GM19455 (cell line): ENCODE measurements at regions not wholly inside any gene's neighbourhood (a gene's known extent, or its start where the extent isn't known, plus 50 kb on each side); places are given as distances from the start of the nearest gene placed in this dataset.

Experiments
- ATAC-seq: cut with Tn5 transposase; IDR thresholded peaks from one replicate; pipeline ENCODE4 v1.9.1; 2021; ENCODE audit not compliant: unreplicated experiment

DNA sequence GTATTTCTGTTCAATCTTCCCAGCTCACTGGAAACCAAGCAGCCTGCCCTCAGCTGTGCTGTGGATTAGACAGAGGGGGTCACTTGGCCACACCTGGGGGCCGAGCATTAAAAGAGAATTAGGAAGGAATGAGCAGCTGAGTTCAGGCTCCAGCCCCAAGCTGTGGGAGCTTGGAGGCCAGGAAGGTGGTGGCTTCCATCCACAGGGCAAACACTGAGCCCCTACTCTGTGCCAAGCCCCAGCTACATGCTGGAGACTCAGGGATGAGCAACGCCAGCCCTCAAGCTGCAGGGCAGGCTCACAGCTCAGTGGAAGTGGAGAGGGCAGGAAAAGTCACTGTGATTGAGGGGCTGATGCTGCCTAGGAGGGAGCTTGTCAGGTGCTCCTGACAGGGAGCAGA is 412.7 kb downstream of the BCL11B start:
- no peak for ATAC-seq

DNA sequence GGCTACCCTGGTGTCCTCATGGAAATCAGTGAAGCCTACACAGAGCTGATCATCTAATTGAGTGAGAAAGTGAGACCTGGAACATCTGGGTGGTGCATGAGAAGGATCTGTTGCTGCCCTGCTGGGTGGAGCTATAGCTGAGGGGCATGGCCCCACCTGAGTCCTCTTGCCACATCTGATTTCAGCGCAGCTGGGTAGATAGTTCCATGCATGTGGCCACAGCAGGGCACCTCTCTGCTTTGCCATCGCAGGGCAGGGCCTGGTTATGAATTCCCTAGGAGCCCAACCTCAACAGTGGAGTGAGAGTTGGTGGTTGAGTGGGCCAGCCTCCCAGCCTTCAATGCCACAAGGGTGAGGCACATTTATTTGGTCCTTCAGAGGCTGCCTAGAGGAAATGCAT is 407.8 kb downstream of the BCL11B start:
- ATAC-seq = no peak

DNA sequence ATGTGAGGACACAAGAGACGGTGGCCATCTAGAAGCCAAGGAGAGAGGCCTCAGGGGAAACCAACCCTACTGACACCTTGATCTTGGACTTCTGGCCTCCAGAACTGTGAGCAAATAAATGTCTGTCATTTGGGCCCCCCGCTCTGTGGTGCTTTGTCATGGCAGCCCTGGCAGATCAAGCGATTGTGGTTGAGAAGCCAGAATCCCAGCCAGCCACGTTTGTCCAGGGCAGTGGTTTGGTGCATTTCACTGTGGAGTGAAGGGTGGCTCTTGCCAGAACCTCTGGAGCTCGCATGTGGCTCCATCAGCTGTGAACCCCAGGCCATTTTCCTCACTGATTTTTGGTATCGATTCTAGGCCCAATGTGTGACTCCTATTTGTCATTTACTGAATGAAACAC is 404.9 kb downstream of the BCL11B start:
- no peak for ATAC-seq

DNA sequence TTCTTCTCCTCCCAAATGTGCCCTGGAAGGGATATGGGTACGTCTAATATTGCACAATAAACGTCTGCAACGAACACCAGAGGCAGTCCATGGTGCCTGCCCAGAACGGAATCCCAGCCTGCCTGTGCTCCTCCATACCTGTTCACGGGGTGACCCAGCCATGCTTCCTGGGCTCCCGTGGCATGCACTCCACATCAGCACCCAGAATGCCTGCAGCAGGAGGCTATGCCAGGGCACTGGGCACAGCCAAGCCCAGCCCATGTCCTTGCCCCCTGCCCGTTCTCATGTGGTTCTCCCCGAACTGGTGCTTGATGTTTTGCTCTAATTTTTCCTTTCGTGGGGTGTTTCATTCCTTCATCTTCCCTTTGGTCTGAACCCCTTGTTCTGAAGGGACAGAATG is 404.3 kb downstream of the BCL11B start:
- no peak for ATAC-seq

DNA sequence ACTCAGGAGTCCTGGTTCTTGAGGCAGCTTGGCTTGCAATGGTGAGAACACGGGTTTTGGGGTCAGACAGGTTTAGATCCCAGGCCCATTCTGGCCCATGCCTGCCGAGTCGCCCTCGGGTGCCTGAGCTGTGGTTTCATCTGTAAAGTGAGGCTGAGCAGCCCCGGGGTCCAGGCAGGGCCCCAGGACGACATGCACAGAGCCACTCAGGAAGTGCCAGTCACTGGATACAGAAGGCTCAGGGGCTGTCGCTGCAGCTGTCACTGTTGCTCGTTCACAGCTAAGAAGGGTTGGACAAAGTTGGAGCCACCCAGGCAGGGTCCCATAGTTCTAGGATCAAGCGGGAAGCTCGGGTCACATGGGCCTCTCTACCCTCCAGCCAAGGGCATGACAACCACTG is 403.1 kb downstream of the BCL11B start:
- no peak for ATAC-seq

DNA sequence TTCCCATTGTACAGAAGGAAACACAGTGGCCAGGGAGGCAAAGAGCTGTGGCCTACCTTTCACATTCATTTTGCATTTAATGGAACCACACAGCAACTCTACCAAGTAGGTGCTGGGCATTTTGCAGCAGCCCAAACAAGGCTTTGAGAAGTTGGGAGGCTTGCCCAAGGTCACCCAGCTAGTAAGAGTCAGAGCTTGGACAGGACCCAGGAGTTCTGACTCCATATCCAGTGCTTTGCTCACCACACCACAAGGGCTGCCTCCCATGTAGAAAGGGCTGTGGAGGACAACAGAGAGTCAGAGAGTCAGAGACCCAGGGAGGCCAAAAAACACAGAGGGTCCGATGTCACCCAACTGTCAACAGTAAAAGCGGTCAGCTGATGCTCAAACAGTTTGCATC is 400.2 kb downstream of the BCL11B start:
- no peak for ATAC-seq

DNA sequence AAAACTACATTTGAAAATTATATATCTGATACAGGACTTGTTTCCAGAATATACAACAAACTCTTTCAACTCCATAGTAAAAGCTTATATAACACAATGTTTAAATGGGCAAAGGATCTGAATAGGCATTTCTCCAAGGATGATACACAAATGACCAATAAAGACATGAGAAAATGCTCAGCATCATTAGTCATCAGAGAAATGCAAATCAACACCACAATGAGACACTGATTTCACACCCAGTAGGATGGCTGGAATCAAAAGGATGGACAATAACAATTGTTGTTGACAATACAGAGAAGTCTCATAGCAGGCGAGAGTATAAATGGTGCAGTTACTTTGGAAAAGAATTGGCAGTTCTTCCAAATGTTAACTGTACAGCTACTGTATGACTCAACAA is 394.9 kb downstream of the BCL11B start:
- ATAC-seq = no peak

DNA sequence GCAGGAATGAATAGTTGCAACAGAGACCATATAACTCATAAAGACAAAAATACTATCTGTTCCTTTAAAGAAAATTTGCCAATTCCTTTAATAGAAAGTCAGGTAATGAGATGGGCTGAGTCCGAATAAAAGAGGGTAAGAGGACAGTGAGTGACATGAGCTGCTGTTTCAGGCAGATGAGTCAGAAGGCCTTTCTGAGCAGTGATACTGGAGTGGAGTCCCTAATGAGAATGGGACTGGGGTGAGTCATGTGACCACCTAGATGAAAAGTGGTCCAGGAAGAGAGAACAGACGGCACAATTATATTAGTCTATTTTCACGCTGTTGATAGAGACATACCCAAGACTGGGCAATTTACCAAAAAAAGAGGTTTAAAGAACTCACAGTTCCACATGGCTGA is 393.7 kb downstream of the BCL11B start:
- no peak for ATAC-seq

DNA sequence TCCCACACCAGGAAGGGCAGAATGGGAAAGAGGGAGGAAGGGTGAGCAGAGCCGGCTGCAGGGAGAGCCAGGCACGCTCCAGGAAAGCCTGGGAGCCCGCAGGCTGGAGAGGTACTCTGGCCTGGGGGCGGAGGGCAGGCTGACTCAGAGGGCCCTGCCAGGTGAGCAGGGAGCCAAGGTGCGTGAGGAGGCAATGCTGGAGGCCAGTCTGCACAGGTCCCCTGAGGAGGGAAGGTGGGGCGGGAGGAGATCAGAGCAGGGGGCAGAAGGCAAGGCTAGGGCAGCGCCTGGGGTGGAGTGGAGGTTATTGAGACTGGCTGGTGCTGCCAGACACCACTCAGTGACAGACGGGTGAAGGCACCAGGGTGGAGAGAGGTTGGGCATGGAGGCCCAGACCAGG is 385.0 kb downstream of the BCL11B start:
- ATAC-seq = no peak

DNA sequence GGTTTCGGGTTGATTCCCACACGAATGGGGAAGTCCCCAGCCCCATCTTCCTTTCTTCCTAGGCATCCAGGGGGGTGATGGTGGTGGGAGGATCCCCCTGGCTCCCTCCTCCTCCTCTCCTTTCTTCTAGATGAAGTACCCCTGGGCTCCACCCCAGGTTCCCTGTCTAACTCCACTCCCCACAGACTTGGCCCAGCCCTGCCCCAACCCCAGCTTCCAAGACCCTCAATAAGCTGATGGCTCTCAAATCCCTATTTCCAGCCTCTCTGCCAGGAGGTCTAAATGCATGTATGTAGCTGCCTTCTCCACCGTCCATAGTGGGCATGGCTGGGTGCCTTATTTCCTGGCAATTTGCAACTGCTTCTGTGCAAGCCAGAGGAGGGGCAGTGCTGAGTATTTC is 383.7 kb downstream of the BCL11B start:
- ATAC-seq = no peak

DNA sequence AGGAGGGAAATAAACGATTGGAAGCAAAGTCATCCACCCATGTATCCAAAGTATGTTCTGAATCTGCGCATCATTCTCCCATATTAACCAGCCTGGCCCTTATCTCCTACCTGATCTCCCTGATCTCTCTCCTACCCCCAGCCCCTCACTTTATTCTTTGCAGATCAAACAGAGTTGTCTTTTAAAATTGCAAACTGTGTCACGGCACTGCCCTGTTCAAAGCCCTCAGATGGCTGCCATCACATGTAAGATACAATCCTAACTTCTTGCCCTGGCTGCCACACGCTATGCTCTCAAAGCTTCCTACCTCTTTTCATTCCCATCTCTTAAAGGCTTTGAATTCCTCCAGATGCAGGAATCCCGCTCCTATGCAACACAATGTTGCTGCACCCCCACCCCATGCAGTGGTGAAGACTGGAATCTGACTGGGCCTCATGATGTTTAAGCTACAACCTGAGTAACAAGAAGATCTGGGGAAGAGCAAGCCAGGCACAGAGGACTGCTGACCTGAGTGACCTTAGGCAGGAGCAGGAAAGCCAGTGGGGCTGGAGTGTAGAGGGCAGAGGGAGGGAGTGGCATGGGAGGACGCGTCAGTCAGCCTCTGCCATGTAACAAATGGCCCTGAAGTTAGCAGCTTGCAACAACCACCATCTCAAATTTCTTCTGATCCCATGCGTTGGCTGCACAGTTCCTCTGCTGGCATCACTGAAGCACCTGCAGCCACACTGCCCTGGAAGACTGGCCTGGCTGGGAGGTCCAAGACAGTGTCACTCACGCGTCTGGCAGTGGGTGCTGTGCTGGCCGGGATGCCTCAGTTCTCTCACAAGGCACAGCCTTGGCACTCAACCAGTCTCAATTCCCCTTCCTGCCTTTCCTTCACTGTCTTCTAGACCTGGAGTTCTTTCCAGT is 382.8 kb downstream of the BCL11B start:
- ATAC-seq = no peak

DNA sequence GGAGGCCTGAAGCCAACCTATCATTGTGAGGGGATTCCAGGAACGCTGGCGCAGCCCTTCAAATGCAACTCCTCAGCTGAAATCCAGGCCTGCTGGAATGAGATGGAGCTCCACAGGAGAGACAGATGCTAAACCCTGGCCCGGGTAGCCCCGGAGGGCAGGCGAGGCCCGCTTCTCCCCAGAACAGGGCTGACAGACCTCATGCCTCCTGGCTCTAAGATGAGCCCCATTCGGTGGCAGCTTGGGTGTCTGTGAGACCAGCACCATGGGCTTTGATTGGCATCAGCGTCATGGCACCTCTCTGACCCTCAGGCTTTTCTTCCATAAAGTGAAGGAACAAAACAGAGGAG is 382.2 kb downstream of the BCL11B start:
- no peak for ATAC-seq

DNA sequence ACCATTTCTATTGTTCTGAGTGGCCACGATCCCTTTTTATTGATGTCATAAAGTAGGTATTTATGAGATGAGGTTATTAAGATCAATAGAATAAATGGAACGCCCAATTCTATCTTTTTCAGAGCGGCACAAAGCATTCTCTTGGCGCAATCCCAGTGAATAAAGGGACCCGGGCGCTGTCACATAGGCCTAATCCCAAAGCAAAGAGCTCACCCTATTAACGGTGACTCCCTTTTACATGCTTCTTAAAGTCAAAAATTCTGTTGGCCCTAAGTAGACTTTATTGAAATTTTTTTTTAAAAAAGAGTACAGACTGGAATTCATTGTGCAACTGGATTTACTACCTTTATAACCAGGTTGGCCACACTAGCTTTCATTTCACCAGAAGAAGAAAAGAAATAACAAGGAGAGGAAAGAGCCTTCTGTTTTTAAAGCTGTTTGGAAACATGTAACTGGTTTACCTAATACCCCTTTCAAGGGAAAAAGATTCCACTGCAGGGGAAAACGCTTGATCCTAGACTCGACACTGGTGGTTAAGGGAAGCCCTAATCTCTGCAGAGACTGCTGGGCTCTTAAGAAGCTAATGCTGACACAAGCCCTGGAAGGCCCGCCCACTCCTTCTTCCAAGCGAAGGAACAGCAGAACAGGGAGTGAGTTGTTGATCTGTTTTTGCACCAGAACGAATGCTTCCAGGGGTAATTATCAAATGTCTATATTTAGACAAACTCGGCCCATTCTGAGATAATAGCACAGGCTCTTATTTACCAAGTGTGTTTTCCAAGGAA is 381.2 kb downstream of the BCL11B start:
- ATAC-seq = no peak

DNA sequence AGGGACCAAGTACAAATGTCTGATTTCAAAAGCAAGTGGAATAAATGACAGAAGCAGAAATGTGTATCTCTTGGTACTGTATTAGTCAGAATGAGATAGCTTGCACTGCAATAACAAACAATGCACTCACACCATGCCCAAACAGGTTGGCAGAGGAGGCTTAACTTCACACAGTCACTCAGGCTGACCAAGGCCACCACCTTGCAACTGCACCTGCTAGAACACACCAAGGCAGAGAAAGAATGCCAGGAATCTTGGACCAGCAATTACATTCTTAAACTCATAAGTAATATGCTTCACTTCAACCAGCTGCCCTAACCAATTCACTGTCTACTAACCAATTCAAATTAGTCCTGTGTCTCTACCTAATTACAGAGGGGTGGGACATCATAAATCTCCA is 378.3 kb downstream of the BCL11B start:
- ATAC-seq = no peak

DNA sequence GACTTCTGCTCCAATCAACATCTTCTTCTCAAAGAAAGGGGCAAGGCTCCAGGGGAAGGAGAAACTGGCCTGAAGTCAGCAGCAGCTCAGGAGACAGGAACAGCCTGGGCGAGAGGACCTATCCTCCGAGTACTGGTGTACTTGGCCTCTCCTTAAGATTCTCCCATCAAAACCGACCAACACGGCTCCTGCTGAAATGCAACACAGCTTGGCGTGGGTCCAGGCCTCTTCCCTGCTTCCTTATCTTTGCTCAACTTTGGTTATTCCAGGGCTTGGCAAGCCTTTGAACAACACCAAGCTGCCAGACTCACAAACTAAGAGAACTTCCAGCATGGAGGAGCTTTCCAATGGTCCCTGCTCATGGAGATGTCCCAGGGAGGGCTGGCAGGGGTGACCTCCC is 377.4 kb downstream of the BCL11B start:
- no peak for ATAC-seq

DNA sequence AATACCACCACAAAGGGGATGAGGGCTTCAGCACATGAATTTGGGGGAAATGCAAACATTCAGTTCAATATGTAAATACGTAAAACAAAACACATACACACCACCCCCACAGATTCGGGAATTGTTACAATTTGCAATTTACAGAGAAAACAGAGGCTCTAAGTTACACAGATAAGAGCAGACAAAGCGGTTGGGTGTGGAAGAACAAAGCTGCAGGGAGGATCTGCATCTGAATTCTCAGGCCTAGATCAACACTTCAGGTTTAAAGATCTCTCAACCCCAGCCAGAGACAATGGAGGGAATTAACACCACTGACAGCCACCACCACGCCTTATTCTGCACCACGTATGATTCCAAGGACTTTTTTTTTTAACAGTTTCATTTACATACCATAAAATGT is 375.5 kb downstream of the BCL11B start:
- no peak for ATAC-seq

DNA sequence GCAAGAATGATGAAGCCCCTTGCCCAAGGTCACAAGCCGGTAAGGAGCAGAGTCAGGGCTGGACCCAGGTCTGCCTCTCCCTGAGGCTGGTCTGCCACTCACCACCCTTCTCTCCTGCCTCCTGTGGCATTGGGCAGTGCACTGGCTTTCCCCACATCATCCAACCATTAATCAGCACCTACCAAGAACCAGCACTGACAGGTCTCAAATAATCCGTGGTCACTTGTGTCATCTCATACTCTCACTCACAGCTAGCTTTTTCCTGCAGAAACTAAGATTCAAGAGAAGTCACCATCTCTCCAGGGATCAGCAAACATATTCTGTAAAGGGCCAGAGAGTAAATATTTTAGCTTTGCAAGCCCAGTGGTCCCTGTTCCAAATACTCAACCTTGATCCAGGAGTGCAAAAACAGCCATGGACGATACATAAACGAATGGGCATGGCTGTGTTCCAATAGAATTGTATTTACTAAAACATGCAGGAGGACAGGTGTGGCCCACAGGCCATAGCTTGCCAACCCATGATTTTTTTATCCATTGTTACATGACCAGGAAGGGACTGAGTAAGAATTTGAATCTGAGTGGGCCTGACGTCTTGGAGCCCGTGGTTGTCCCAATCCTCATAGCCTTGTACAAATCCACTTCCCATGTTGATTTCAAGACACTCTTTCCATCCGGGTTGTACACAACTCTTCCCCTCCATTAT is 374.2 kb downstream of the BCL11B start:
- no peak for ATAC-seq

DNA sequence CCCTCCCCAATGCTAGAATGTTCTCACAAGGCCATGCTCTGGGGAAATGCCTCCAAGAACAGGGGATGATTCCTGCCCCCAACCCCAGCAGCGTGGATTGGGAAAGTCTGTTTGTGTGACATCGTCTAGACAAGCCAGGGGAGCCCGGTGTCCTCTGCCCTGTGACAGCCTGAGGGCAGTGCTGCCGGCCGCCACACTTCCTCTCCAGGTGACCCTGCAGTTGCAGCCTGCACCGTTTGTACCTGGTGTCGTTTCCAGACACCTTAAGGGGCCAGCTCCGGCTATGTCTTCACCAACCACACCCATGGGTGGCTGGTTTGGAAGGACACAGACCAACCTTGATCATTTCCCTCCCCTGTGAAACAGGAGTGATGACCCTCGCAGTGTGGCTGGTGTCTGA is 372.6 kb downstream of the BCL11B start:
- ATAC-seq = no peak

DNA sequence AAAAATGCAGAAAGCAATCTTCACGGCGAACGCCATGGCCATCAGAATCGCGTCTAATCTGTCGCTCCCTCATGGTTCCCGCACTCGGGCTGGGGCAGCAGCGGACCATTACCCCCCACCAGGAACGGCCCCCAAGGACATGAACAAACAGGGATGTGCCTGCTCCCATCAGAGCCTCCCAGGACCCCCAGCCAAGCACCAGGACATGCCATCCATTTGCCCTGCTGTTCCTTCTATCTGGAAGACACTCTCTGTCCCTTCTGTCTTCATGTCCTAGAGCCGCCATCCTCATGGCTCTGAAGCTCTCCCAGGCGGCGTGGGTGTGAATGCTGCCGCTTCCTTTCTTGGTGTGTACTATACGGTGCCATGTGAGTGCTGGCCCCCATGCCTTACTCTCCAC is 371.8 kb downstream of the BCL11B start:
- no peak for ATAC-seq

DNA sequence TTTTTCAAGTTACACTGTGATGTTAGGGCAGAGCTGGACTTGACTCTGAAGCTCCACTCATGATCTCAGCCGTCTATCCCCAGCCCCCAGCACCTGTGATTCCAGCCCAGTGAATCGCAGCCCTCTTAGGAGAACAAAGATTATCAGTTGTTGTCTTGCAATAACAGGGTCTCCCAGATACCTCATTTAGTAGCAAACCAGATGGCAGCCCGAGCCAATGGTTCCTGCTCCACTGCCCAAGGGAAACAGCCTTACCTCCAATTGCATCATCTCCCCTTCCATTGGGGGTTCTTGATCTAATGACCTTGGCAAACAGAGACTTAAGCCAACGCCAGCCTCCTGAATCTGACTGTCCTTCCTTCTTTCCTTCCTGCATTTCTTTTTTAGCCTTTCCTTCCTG is 371.2 kb downstream of the BCL11B start:
- no peak for ATAC-seq

DNA sequence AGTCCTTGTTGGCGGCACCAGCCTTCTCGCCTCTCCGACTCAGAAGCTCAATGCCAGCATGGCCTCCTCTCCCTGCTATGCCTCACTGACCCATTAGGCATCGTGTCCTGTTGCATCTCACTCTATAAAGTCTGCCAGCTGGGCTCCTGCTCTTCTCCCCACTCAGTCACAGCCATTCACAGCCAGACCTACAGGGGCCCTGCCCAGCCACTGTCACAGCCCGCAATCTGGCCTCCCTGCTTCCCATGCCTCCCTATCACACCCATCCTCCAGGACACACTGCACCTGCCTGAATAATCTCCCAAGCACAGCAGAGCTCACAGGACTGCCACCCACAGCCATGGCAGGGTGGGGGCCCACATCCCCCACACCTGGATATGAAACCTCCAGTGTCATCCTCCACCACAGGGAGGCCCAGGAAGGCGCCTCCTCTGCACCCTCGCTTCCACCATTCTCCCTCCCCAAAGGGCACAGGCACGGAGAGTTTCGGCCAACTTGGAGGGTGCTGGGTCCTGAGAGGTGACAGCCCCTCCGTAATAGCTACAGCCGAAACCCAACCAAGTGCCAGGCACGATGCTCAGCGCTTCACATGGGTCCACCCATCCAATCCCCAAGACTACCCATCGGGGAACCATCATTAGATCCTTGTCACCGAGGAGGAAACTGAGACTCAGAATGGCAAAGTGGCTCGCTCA is 370.3 kb downstream of the BCL11B start:
- ATAC-seq = no peak
